ENCODE measurements at regions not wholly inside any gene's neighbourhood (a gene's known extent, or its start where the extent isn't known, plus 50 kb on each side); places are given as distances from the start of the nearest gene placed in this dataset.
"Not testable (repeated sequence)": the region's sequence is repeated elsewhere in the genome, so short reads cannot be mapped to it uniquely, and the experiment has no call there.

DNA sequence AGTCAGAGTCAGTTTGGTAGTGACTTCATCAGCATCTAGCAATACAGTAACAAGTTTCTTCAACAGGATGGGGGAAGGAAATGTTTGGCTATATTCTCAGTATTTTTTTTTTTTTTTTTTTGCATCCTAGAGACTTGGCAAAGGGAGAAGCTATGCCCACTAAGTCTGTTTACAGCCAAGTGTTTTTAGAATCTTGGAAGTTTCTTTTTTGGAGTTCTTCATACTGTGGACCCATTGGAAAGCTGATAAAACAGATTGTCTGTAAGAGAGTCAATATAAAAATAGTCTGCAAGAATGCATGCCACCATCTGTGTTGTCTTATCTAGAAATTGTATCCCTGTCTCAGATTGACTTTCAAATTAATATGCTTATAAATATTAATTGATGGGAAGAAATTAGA, 171.2 kb downstream of the ADCYAP1 start:
- H3K9me3 ChIP-seq (replicated peaks in 1 of 2; ENCODE audit: control insufficient read depth in 2 of 2, insufficient read depth in 1 of 2, low read depth in 1 of 2, low read length in 2 of 2): no peaks in the 10 kb centered on the region
- H4K91ac ChIP-seq (ENCODE audit: low read depth, low read length, poor library complexity): no peak overlapping the region
- no peaks in the 10 kb centered on the region for H3K36me3 ChIP-seq (replicated peaks in 1 of 2; ENCODE audit: control insufficient read depth in 2 of 2, insufficient read depth in 2 of 2, low read length in 2 of 2)
- no peak overlapping the region for H3K23ac ChIP-seq (ENCODE audit: low read depth, low read length, poor library complexity)
- no peak overlapping the region for H3K18ac ChIP-seq (ENCODE audit: low read length)
- H2AK5ac ChIP-seq (ENCODE audit: low read depth, low read length): no peak overlapping the region
- no peaks in the 10 kb centered on the region for H3K79me1 ChIP-seq (ENCODE audit: low read depth, low read length)
- H2BK15ac ChIP-seq (ENCODE audit: low read length): no peak overlapping the region
- no peak overlapping the region for H3K4me2 ChIP-seq (ENCODE audit: insufficient read depth, low read length, poor library complexity, severe bottlenecking)
- H3K4me3 ChIP-seq (ENCODE audit: low read length in 2 of 2): no peak overlapping the region
- no peak for DNase-seq (ENCODE audit: low spot score)
- H2BK5ac ChIP-seq (ENCODE audit: low read length): no peak overlapping the region
- H4K8ac ChIP-seq (ENCODE audit: low read depth, low read length): no peak overlapping the region
- H2AFZ ChIP-seq (ENCODE audit: low read length): no peak overlapping the region
- H3K27me3 ChIP-seq (ENCODE audit: control insufficient read depth in 3 of 3, insufficient read depth in 3 of 3, low read depth in 1 of 3, low read length in 3 of 3): no peaks in the 10 kb centered on the region
- no peak overlapping the region for H3K9ac ChIP-seq (ENCODE audit: low read depth, low read length, poor library complexity)
- H3K4ac ChIP-seq (ENCODE audit: low read length): no peak overlapping the region
- no peak overlapping the region for H3K27ac ChIP-seq (replicated peaks; ENCODE audit: low read length)
- no peaks in the 10 kb centered on the region for H3K4me1 ChIP-seq (ENCODE audit: control insufficient read depth in 2 of 2, insufficient read depth in 1 of 2, low read depth in 1 of 2, low read length in 2 of 2)
- no peak overlapping the region for H3K14ac ChIP-seq (ENCODE audit: low read length)
- H2BK12ac ChIP-seq (ENCODE audit: low read length): no peak overlapping the region
- no peak overlapping the region for H2BK120ac ChIP-seq (ENCODE audit: low read depth, low read length)

GRCh38 chr18:1078301-1078700, 173.6 kb downstream of the ADCYAP1 start:
- Histone ChIP-seq H3K79me1 (ENCODE audit: low read depth, low read length) (no peaks in the 10 kb centered on the region), H3K18ac (ENCODE audit: low read length) (no peak overlapping the region), H3K27ac (replicated peaks; ENCODE audit: low read length) (no peak overlapping the region), H3K4ac (ENCODE audit: low read length) (no peak overlapping the region), H2AFZ (ENCODE audit: low read length) (no peak overlapping the region), H3K23ac (ENCODE audit: low read depth, low read length, poor library complexity) (no peak overlapping the region), H2BK15ac (ENCODE audit: low read length) (no peak overlapping the region), H2AK5ac (ENCODE audit: low read depth, low read length) (no peak overlapping the region), H2BK120ac (ENCODE audit: low read depth, low read length) (no peak overlapping the region), H3K9me3 (replicated peaks in 1 of 2; ENCODE audit: control insufficient read depth in 2 of 2, insufficient read depth in 1 of 2, low read depth in 1 of 2, low read length in 2 of 2) (no peaks in the 10 kb centered on the region), H3K9ac (ENCODE audit: low read depth, low read length, poor library complexity) (no peak overlapping the region), H3K27me3 (ENCODE audit: control insufficient read depth in 3 of 3, insufficient read depth in 3 of 3, low read depth in 1 of 3, low read length in 3 of 3) (no peaks in the 10 kb centered on the region), H3K36me3 (replicated peaks in 1 of 2; ENCODE audit: control insufficient read depth in 2 of 2, insufficient read depth in 2 of 2, low read length in 2 of 2) (no peaks in the 10 kb centered on the region), H4K91ac (ENCODE audit: low read depth, low read length, poor library complexity) (no peak overlapping the region), H4K8ac (ENCODE audit: low read depth, low read length) (no peak overlapping the region), H3K4me3 (ENCODE audit: low read length in 2 of 2) (no peak overlapping the region), H3K4me2 (ENCODE audit: insufficient read depth, low read length, poor library complexity, severe bottlenecking) (no peak overlapping the region), H3K4me1 (ENCODE audit: control insufficient read depth in 2 of 2, insufficient read depth in 1 of 2, low read depth in 1 of 2, low read length in 2 of 2) (no peaks in the 10 kb centered on the region), H3K14ac (ENCODE audit: low read length) (no peak overlapping the region), H2BK12ac (ENCODE audit: low read length) (no peak overlapping the region), H2BK5ac (ENCODE audit: low read length) (no peak overlapping the region)
- DNase-seq (ENCODE audit: low spot score): no peak

DNA sequence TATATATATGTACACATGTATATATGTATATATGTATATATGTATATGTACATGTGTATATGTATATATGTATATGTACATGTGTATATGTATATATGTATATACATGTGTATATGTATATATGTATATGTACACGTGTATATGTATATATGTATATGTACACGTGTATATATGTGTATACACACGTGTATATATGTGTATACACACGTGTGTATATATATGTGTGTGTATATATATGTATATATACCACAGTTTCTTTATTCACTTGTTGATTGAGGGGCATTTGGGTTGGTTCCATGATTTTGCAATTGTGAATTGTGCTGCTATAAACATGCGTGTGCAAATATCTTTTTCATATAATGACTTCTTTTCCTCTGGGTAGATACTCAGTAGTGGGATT, 179.0 kb downstream of the ADCYAP1 start:
- H3K23ac ChIP-seq (ENCODE audit: low read depth, low read length, poor library complexity); H2BK120ac ChIP-seq (ENCODE audit: low read depth, low read length); H2AFZ ChIP-seq (ENCODE audit: low read length); H3K4me1 ChIP-seq (ENCODE audit: control insufficient read depth in 2 of 2, insufficient read depth in 1 of 2, low read depth in 1 of 2, low read length in 2 of 2); H4K8ac ChIP-seq (ENCODE audit: low read depth, low read length); DNase-seq (ENCODE audit: low spot score); H3K27ac ChIP-seq (replicated peaks; ENCODE audit: low read length); H3K4me3 ChIP-seq (ENCODE audit: low read length in 2 of 2); H3K18ac ChIP-seq (ENCODE audit: low read length); H2BK12ac ChIP-seq (ENCODE audit: low read length); H3K9ac ChIP-seq (ENCODE audit: low read depth, low read length, poor library complexity); H2BK5ac ChIP-seq (ENCODE audit: low read length); H3K14ac ChIP-seq (ENCODE audit: low read length); H3K27me3 ChIP-seq (ENCODE audit: control insufficient read depth in 3 of 3, insufficient read depth in 3 of 3, low read depth in 1 of 3, low read length in 3 of 3); H3K9me3 ChIP-seq (replicated peaks in 1 of 2; ENCODE audit: control insufficient read depth in 2 of 2, insufficient read depth in 1 of 2, low read depth in 1 of 2, low read length in 2 of 2); H3K4ac ChIP-seq (ENCODE audit: low read length); H3K36me3 ChIP-seq (replicated peaks in 1 of 2; ENCODE audit: control insufficient read depth in 2 of 2, insufficient read depth in 2 of 2, low read length in 2 of 2); H2BK15ac ChIP-seq (ENCODE audit: low read length); H4K91ac ChIP-seq (ENCODE audit: low read depth, low read length, poor library complexity); H3K4me2 ChIP-seq (ENCODE audit: insufficient read depth, low read length, poor library complexity, severe bottlenecking); H2AK5ac ChIP-seq (ENCODE audit: low read depth, low read length); H3K79me1 ChIP-seq (ENCODE audit: low read depth, low read length): not testable (repeated sequence)
- no CpG with 5 or more reads among the region's 5 CpGs for WGBS, 2 donors (ENCODE audit: extremely low coverage in 2 of 2, insufficient read length in 2 of 2, insufficient replicate concordance in 1 of 2)

GRCh38 chr18:1090758-1091157, 186.1 kb downstream of the ADCYAP1 start:
- Histone ChIP-seq H3K36me3 (replicated peaks in 1 of 2; ENCODE audit: control insufficient read depth in 2 of 2, insufficient read depth in 2 of 2, low read length in 2 of 2) (no peaks in the 10 kb centered on the region), H3K9ac (ENCODE audit: low read depth, low read length, poor library complexity) (no peak overlapping the region), H3K18ac (ENCODE audit: low read length) (no peak overlapping the region), H3K79me1 (ENCODE audit: low read depth, low read length) (no peaks in the 10 kb centered on the region), H3K27ac (replicated peaks; ENCODE audit: low read length) (no peak overlapping the region), H3K27me3 (ENCODE audit: control insufficient read depth in 3 of 3, insufficient read depth in 3 of 3, low read depth in 1 of 3, low read length in 3 of 3) (no peaks in the 10 kb centered on the region), H3K14ac (ENCODE audit: low read length) (no peak overlapping the region), H3K4me3 (ENCODE audit: low read length in 2 of 2) (no peak overlapping the region), H2AFZ (ENCODE audit: low read length) (no peak overlapping the region), H3K4me1 (ENCODE audit: control insufficient read depth in 2 of 2, insufficient read depth in 1 of 2, low read depth in 1 of 2, low read length in 2 of 2) (no peaks in the 10 kb centered on the region), H3K9me3 (replicated peaks in 1 of 2; ENCODE audit: control insufficient read depth in 2 of 2, insufficient read depth in 1 of 2, low read depth in 1 of 2, low read length in 2 of 2) (no peaks in the 10 kb centered on the region), H3K23ac (ENCODE audit: low read depth, low read length, poor library complexity) (no peak overlapping the region), H2BK15ac (ENCODE audit: low read length) (no peak overlapping the region), H4K8ac (ENCODE audit: low read depth, low read length) (no peak overlapping the region), H4K91ac (ENCODE audit: low read depth, low read length, poor library complexity) (no peak overlapping the region), H2BK5ac (ENCODE audit: low read length) (no peak overlapping the region), H3K4ac (ENCODE audit: low read length) (no peak overlapping the region), H2BK120ac (ENCODE audit: low read depth, low read length) (no peak overlapping the region), H2AK5ac (ENCODE audit: low read depth, low read length) (no peak overlapping the region), H2BK12ac (ENCODE audit: low read length) (no peak overlapping the region), H3K4me2 (ENCODE audit: insufficient read depth, low read length, poor library complexity, severe bottlenecking) (no peak overlapping the region)
- WGBS, 2 donors (ENCODE audit: extremely low coverage in 2 of 2, insufficient read length in 2 of 2, insufficient replicate concordance in 1 of 2): no CpG with 5 or more reads among the region's 1 CpG
- DNase-seq (ENCODE audit: low spot score): no peak
